ENCODE measurements at regions not wholly inside any gene's neighbourhood (a gene's known extent, or its start where the extent isn't known, plus 50 kb on each side); places are given as distances from the start of the nearest gene placed in this dataset.

DNA sequence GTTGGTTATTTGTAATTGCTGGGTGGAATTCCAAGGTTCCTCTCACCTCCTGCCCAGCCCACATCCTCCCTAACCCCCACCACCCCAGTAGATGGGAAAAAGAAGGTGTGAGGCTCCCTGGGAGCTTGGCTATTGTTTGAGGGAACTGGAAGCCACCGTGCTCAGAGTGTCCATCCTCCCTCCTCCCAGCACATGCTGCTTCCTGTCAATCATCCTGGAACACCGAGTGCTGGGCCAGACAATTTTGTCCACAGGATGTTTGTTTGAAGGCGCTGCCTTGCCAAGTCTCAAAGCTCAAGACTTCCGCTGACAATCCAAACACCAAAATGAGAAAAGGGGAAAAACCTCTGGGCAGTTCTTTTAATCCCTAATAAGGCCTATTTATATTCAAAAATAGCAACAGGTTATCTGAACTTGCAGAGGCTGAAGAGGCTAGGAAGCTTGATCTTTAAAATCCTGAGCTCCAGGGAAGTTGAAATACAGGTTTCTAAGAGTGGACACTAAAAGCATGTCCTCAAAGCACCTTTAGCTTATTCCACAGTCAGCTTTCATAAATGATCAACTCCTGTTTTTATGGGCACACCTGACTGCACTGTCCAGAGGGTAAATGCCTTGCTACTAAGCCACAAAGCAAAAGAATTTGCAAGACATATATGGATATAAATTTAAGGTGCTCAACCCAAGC is 286.7 kb downstream of the NFIB start:
- TF ChIP-seq CBFB (IDR thresholded peaks at IDR 0.05; ENCODE audit: low read depth): no peak
- TF ChIP-seq POLR2AphosphoS2 (IDR thresholded peaks at IDR 0.05; ENCODE audit: low read depth, low read length): no peak
- TF ChIP-seq, protein P1, sequence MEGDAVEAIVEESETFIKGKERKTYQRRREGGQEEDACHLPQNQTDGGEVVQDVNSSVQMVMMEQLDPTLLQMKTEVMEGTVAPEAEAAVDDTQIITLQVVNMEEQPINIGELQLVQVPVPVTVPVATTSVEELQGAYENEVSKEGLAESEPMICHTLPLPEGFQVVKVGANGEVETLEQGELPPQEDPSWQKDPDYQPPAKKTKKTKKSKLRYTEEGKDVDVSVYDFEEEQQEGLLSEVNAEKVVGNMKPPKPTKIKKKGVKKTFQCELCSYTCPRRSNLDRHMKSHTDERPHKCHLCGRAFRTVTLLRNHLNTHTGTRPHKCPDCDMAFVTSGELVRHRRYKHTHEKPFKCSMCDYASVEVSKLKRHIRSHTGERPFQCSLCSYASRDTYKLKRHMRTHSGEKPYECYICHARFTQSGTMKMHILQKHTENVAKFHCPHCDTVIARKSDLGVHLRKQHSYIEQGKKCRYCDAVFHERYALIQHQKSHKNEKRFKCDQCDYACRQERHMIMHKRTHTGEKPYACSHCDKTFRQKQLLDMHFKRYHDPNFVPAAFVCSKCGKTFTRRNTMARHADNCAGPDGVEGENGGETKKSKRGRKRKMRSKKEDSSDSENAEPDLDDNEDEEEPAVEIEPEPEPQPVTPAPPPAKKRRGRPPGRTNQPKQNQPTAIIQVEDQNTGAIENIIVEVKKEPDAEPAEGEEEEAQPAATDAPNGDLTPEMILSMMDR (IDR thresholded peaks at IDR 0.05 in 2 of 3, conservative IDR thresholded peaks at IDR 0.05 in 1 of 3; ENCODE audit: control insufficient read depth in 2 of 3, extremely low read depth in 1 of 3, insufficient read depth in 1 of 3, low read depth in 3 of 3, low read length in 3 of 3): no peak
- no peak for TF ChIP-seq CBX5 (IDR thresholded peaks at IDR 0.05; ENCODE audit: low read depth)
- TF ChIP-seq CEBPB (IDR thresholded peaks at IDR 0.05; ENCODE audit: borderline replicate concordance in 1 of 2, low read depth in 2 of 2, low read length in 2 of 2): no peak
- TF ChIP-seq YY1 (IDR thresholded peaks at IDR 0.05; ENCODE audit: low read depth, low read length): no peak
- TF ChIP-seq, protein P2, sequence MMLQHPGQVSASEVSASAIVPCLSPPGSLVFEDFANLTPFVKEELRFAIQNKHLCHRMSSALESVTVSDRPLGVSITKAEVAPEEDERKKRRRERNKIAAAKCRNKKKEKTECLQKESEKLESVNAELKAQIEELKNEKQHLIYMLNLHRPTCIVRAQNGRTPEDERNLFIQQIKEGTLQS (IDR thresholded peaks at IDR 0.05; ENCODE audit: borderline replicate concordance, extremely low read depth, low read depth, low read length): no peak
- TF ChIP-seq NFIC (IDR thresholded peaks at IDR 0.05; ENCODE audit: low read depth, low read length): no peak
- TF ChIP-seq, protein P3, sequence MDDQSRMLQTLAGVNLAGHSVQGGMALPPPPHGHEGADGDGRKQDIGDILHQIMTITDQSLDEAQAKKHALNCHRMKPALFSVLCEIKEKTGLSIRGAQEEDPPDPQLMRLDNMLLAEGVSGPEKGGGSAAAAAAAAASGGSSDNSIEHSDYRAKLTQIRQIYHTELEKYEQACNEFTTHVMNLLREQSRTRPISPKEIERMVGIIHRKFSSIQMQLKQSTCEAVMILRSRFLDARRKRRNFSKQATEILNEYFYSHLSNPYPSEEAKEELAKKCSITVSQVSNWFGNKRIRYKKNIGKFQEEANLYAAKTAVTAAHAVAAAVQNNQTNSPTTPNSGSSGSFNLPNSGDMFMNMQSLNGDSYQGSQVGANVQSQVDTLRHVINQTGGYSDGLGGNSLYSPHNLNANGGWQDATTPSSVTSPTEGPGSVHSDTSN (IDR thresholded peaks at IDR 0.05; ENCODE audit: insufficient replicate concordance, low read depth, low read length): no peak
- TF ChIP-seq FOS (IDR thresholded peaks at IDR 0.05; ENCODE audit: borderline replicate concordance, extremely low read depth, insufficient read length): no peak
- TF ChIP-seq TAF1 (IDR thresholded peaks at IDR 0.05; ENCODE audit: borderline replicate concordance, low read depth, low read length): no peak
- no peak for TF ChIP-seq KDM1A (IDR thresholded peaks at IDR 0.05; ENCODE audit: borderline replicate concordance)
- no peak for TF ChIP-seq SP1 (IDR thresholded peaks at IDR 0.05; ENCODE audit: low read depth, low read length)
